ENCODE measurements at regions not wholly inside any gene's neighbourhood (a gene's known extent, or its start where the extent isn't known, plus 50 kb on each side); places are given as distances from the start of the nearest gene placed in this dataset.

DNA sequence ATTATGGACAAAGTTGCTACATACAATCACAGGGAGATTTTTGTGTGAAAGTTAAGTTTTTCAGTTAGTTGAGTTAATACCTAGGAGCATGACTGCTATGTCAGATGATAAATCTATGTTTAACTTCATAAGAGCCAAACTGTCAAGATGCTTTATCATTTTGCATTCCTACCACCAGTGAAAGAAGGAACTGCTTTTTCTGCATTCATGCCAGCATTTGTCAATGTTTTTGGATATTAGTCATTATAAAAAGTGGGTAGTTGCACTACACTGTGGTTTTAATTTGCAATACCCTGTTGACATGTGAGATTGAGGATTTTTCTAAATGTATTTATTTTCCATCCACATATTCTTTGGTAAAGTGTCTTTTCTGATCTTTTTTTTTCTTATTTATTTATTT is 434.0 kb upstream of the MON1B start:
- TF ChIP-seq POLR2AphosphoS5 (IDR thresholded peaks at IDR 0.05; ENCODE audit: low read depth, low read length) = no peak
- TF ChIP-seq, protein P1, sequence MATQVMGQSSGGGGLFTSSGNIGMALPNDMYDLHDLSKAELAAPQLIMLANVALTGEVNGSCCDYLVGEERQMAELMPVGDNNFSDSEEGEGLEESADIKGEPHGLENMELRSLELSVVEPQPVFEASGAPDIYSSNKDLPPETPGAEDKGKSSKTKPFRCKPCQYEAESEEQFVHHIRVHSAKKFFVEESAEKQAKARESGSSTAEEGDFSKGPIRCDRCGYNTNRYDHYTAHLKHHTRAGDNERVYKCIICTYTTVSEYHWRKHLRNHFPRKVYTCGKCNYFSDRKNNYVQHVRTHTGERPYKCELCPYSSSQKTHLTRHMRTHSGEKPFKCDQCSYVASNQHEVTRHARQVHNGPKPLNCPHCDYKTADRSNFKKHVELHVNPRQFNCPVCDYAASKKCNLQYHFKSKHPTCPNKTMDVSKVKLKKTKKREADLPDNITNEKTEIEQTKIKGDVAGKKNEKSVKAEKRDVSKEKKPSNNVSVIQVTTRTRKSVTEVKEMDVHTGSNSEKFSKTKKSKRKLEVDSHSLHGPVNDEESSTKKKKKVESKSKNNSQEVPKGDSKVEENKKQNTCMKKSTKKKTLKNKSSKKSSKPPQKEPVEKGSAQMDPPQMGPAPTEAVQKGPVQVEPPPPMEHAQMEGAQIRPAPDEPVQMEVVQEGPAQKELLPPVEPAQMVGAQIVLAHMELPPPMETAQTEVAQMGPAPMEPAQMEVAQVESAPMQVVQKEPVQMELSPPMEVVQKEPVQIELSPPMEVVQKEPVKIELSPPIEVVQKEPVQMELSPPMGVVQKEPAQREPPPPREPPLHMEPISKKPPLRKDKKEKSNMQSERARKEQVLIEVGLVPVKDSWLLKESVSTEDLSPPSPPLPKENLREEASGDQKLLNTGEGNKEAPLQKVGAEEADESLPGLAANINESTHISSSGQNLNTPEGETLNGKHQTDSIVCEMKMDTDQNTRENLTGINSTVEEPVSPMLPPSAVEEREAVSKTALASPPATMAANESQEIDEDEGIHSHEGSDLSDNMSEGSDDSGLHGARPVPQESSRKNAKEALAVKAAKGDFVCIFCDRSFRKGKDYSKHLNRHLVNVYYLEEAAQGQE (IDR thresholded peaks at IDR 0.05; ENCODE audit: insufficient read depth in 1 of 2, low read depth in 2 of 2, low read length in 2 of 2) = no peak
- no peak for TF ChIP-seq SIN3A (IDR thresholded peaks at IDR 0.05; ENCODE audit: borderline replicate concordance, insufficient read depth, low read length)
- no peak for TF ChIP-seq TAF1 (IDR thresholded peaks at IDR 0.05; ENCODE audit: borderline replicate concordance, insufficient read depth, low read length)
